ENCODE measurements at regions not wholly inside any gene's neighbourhood (a gene's known extent, or its start where the extent isn't known, plus 50 kb on each side); places are given as distances from the start of the nearest gene placed in this dataset.

GRCh38 chr1:29465755-29466154 lies 229.4 kb downstream of the PTPRU start:
- TF ChIP-seq CTCF (IDR thresholded peaks at IDR 0.05; ENCODE audit: insufficient read depth, low read depth, low read length) (no peak), EZH2 (IDR thresholded peaks at IDR 0.05; ENCODE audit: insufficient read depth, low read length) (no peak)
